Femur (tissue), 1 donor: ENCODE measurements at regions not wholly inside any gene's neighbourhood (a gene's known extent, or its start where the extent isn't known, plus 50 kb on each side); places are given as distances from the start of the nearest gene placed in this dataset.
"Not testable (repeated sequence)": the region's sequence is repeated elsewhere in the genome, so short reads cannot be mapped to it uniquely, and the experiment has no call there.

Experiments
- DNase-seq: peaks from one replicate; pipeline ENCODE4 v3.0.0-alpha.2; 2017

DNA sequence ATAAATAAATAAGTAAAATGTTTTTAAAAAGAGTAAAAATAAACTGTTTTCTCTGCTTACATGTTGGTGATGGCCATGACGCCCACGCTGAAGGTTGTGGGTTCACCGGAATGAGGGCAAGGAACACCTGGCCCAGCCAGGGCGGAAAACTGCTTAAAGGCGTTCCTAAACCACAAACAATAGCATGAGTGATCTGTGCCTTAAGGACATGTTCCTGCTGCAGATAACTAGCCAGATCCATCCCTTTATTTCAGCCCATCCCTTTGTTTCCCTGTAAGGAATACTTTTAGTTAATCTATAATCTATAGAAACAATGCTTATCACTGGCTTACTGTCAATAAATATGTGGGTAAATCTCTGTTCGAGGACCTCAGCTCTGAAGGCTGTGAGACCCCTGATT, 63.3 kb upstream of the CEP78 start:
- not testable (repeated sequence) for DNase-seq

DNA sequence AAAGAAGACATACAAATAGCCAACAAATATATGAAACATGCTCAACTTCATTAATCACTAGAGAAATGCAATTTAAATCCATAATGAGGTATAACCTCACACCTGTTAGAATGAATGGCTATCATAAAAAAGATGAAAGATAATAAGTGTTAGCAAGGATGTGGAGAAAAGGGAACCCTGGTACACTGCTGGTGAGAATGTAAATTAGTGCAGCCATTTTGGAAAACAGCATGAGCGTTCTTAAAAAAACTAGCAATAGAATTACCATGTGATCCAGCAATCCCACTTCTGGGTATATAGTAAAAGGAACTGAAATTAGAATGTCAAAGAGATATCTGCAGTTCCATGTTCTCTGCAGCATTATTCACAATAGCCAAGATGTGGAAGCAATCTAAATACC, 64.2 kb upstream of the CEP78 start:
- DNase-seq, result no peak

DNA sequence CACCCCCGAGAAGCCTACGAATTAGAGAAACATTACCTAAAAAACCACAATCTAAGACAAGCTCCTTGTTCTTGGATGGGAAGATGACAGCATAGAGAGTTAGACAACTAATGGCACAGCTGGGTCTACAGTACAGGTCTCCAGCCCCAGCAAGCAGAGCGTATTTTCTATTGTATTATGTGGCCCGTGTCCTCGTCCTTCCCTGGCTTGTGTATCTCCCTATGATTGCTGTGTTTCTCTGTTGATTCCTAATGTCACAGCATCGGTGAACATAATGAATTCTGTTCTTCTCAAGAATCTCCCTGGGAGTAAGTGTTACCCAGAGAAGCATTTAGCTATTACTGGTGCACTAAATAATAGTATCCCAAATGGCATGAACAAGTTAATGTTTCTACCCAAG, 66.8 kb upstream of the CEP78 start:
- no peak for DNase-seq

DNA sequence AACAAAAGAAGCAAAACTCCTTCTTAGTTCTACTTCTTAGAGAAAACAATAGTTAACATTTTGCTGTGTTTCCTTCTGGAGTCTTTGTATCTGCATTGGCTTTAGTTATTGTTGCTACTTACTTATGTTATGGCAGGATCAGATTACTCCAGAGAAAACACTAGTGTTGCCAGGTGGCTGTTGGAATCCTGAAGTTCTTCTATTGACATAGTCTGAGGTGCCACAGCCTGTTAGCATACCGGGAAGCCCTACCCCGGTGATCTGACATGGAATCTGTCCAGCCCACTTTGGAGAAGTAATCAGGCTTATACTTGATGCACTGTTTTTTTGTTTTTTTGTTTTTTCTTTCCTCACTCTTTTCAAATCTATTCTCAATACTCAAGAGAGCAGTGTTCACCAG, 68.5 kb upstream of the CEP78 start:
- DNase-seq, result no peak

DNA sequence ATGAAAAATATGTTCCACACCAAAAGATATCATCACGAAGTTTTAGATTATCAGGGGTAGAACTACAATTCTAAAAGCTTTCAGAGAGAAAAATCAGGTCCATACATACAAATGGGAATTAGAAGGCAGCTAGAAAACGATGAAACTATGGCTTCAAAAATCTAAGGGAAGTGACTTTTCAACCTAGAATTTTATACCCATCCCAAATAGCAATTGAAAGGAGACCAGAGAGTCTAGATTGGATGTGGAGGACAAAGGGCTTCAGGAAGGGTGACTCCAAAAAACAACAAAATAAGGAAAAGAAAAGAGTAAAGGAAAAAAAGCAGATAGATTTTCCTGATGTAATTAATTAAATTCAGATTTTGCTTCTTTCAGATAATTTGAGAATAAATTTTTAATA, 72.0 kb upstream of the CEP78 start:
- DNase-seq, result no peak

DNA sequence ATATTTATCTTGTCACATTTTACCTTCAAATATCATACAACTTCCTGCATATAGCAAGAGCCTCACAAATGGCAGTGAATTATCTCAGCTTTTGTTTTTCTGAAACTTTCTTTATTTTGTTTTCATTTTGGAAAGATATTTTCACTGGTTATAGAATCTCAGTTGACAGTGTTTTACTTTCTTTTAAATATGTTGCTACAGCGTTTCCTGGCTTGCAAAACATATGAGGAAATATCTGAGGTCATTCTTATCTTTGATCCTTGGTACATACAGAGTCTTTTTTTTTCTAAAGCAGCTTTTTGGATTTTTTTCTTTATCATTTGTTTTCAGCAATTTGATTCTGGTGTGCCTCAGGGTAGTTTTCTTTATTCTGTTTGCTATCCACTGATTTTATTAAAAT, 77.6 kb upstream of the CEP78 start:
- no peak for DNase-seq

DNA sequence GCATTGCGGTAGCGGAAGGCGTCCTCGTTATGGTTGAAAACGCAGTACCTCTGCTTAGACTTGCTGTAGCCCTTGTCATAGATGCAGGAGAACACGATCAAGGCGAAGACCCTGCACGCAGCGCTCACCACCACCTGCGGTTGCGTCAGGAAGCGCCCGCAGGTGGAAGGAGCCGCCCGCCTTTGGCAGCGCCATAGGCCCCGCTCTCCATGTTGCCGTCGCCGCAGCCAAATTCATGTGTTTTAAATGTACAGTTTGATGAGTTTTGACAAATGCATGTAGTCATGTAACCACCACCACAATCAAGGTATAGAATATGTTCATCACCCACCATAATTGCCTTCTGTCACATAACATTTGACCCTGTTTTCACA, 84.9 kb upstream of the CEP78 start:
- no peak for DNase-seq

DNA sequence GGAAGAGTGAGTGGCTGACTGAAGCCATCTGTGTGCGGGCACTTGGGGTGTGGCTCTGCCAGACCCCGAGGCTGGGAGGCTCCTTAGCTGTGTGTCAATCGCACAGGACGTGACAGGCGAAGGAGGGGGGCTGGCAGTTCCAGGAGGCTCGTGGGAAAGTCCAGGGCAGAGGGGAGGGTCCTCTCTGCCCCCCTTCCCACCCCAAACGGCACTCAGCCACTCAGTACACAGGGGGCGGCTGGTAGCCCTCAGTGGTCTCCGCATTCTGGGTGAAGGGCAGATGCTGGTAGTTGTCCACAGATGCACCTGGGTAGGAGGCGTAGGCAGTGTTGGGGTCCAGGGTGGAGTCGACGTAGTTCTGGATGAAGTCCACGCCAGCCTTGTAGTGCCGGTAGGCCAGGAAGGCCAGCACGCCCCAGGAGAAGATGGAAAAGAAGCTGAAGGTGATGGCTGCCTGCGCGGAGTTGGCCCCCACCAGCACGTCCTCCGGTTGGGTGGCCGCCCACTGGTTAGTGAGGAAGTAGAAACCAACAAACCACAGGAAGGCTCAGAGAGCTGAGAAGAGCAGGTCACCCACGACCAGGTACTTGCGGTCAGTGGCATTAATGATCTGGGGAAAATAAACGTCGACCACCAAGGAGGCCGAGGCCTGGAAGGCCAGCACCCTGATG, 85.4 kb upstream of the CEP78 start:
- DNase-seq, result no peak

DNA sequence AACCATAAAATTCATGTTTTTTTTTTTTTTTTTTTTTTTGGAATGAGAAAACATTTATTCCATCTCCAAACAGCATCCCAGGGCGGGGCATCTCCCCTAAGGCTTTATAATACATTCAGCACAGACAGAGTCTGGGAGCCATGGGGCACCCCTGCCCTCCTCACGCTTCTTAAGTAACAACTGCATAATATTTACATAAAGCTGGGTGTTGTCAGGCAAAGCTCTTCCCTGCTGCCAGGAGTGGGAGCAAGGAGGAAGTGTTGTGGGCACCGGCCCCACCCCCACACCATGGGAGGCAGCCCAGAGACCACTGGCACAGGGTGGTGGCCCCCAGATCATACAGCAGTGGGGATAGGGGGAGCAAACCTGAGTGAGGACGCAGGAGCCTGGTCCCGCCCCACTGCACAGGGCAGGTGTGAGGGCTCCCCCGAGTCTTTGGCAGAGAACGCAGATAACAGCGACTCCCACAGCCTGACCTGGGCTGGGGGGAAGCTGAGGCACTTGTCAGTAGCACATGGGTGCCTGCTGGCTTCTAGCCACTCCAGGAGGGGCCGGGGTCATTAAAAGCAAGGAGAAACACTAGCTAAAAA, 86.1 kb upstream of the CEP78 start:
- DNase-seq, result no peak

DNA sequence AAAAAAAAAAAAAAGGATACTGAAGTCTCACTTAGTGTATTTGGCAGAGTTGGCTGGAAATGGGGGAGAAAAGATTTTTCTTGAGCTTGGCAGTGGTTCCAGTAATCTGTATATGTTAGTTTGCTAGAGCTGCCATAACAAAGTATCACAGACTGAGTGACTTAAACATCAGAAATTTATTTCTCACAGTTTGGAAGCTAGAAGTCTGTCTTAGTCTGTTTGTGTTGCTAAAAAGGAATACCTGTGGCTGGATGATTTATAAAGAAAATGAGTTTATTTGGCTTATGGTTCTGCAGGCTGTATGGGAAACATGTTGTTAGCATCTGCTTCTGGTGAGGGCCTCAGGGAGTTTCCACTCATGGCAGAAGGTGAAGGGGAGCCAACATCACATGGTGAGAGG, 89.6 kb upstream of the CEP78 start:
- DNase-seq, result no peak

DNA sequence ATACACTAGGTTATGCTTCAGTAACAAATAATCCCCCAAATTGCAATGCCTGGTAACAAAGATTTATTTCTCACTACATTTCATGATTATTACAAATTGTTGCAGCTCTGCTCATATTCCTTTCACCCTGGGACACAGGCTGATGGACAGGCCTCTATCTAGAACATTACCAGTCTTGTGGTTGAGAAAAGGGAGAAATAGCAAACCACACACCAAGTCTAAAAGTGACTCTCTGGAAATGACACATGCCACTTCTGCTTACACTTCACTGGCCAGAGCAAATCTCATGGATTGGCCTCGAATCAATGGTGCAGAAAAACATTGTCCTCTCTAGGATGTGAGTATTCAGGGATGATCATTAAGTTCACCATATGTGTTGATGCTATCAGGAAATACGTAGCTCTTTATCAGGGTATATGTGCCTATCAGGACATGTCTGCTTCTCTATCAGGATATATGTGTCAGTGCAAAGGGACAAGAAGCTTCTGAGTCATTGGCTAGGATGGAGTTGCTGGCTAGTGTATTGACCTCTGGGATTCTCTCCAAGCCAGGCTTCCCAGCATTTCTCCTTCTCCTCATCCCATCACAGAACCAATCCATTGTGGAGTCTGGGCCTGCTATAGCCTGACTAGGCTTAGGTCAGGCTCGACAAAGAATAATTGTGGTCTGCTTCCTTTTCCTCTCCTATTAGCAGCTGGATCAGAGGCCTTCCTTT, 91.1 kb upstream of the CEP78 start:
- no peak for DNase-seq

DNA sequence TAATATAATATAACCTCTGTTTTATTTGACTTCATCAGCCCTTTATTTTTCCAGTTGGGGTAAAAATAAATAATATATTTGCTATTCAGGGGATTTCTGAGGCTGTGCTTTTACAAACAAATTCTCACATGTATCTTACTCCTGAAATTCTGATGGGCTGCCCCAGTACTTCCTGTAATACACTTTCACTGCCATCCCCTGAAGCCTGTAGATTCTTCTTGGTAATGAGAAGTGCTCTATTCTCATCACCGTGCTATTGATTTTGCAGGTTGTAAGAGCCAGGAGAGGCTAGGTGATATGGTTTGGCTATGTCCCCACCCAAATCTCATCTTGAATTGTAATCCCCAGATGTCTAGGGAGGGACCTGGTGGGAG, 91.9 kb upstream of the CEP78 start:
- no peak for DNase-seq

DNA sequence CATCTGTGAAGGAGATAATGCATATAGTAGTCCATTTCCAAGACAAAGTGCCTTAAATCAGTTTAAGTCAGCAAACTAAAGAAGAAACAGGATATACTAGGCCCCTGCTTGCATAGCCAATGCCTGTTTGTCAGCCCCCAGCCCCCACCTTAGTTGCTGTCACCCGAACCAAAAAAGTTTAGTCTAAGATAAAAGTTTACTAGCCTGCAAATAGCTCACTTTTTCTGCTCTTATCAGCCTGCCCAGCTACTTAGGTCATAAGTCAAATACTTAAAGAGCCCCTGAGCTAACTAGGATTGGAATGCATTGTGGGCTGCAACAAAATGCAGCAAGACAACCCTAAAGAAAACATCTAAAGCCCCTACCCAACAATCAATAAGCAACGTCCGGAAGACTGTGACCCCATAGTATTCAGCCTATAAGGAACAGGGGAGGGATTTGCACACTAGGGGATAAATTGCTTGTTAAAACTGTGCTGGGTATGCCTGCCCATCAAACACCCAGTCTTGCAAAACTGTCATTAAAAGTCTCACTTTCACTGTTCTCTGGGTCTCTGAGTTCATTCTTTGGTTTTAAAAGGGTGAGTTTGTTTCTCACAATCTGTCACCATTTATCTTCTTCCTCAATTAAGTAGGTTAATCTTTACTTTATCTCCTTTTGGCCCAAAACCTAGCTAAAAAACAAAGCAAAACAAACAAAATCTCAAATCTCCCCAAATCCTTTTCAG, 92.4 kb upstream of the CEP78 start:
- no peak for DNase-seq

DNA sequence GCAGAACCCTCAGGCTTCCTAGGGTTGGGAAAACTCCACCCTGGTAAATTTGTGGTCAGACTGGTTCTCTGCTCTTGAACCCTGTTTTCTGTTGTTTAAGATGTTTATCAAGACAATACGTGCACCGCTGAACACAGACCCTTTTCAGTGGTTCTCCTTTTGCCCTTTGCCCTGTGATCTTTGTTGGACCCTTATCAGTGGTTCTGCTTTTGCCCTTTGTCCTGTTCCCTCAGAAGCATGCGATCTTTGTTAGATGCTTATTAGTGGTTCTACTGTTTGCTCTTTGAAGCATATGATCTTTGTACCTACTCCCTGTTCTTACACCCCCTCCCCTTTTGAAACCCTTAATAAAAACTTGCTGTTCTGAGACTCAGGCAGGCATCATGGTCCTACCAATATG, 93.6 kb upstream of the CEP78 start:
- not testable (repeated sequence) for DNase-seq

DNA sequence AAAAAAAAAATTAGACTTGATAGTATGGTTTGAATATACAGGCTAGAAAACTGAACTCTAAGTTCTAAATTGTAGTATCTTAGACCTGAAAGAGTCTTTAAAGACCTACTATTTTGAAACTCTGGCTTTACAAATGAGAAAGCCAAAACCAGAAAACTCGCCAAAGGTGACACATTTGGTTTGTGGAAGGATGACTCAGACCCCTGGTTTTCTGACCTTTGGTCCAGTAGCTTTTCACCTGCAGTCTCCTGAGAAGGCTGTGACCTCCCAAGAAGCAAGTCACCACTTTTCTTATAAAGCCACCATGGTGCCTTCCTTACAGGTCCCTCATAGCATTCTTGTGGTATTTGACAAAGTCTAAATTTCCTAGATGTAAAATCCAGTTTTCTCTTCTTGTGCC, 102.1 kb upstream of the CEP78 start:
- no peak for DNase-seq

DNA sequence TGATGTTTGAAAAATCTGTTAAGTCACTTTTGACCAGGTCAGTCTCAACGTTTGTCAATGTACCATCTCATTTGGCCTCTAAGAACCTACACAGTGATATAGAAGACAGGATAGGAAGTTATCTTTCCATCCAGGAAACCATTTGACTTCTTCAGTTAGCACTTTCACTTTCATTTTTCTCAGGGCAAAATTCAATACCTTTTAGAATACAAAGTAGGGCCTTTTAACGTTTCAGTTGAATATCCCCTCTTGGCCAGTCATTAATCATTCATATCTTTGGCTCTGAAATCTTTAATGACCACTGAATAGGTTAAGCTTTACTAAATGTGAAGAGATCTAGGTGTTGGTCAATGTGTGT, 101.1 kb upstream of the GNAQ start:
- DNase-seq, result no peak

DNA sequence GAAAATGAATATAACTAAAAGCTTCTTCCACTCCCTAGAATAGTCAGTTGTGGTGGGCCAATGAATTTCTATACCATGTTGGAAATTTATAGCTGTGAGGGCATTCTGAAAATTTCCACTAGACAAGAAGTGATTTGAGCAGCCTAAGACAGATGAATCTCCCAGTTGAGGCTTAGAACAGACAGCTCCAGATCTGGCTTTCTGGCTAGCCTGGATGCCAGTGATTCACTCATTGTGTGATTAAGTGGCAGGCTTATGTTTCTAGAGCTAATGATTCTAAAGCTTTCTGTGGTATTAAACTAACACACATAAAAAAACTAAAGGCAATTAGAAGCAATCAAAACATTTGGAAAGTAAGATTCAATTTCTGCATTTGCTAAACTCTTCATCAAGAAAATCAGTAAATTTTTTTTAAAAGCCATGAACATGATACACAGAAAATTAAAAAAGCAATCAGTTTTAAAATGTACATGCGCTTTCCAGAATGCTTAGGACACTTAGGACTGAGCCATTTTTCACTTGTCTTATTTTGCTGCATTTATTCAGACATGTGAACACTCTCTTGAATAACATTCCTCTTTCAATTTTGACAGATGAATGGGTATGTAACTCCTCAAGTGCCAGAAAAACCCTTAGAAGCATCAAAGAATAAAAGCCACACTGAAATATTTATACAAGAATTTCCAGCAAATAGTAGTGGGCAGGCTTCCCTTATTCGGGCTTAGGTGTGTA, 100.5 kb upstream of the GNAQ start:
- no peak for DNase-seq

DNA sequence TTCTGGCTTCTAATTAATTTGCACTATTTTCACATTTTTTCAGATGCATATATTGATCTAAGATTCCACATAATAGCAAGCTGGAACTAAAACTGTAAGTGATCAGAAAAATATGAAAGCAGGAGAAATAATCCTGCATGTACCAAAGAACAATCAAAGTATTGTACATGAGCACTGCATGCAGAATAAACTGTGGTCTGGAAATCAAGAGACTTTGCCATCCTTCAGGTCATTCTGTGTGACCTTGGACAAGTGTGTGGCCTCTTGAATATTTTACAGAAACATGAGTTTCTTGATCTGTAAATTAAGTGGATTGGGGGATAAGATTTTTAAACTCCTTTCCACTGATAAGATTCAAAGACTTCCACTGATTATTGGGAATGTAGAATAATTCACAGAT, 99.2 kb upstream of the GNAQ start:
- no peak for DNase-seq

DNA sequence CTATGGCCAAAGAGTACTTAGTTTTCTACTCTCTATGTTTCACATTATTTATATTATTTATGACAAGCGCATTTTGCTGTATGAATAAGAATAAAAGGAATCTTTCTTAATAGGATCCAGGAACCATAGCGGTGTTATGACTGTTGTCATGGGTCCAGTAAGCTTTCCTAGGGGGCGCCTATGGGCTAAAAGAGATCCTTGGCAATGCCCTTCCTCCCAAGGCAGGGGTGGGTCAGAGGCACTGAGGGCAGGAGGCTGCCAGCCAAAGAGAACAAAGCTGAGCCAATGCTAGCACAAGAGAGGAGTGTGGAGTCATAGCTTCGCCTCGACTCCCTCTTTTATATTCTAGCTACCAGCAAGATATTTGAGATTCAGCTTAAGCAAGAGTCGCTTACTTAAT, 98.4 kb upstream of the GNAQ start:
- DNase-seq, result peak; percentile 58

DNA sequence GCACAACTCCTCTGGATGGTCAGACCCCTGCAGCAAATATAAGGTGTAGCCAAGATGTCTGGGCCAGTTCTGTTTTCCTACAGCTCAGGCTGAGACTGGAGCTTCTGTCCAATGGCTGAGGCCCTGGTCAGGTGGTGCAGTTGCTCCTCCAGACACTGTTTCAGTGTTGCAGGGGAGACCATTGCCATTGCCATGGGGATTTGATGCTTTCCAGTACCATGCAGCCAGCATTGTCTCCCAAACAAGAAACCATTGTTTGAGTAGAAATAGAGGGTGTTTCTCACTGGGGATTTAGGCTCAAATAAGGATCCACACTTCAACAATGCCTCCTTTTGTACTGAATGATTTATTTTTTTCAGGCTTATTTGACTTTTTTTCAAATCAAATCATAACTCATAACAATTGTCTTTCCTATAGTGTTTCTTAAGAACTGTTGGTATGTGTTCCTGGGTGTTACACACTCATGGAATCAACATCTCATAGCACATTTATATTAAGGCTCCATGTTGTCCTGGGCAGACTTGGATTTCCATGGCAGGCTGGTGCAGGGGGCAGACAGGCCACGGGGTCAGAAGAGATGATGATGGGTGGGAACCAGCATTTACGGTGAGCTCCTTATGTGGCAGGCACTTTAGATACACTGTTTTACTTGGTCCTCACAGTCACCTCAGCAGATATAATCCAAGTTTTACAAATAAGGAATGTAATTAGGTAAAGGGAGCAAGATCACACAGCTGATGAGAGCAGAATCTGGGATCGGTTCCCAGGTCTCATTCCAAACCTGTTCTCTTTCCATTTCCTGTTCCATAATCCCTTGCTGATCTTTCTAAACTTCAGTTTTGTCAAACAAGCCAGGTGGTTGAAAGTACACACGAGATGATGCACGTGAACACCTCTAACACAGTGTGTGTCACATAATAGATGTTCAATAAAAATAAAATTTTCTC, 95.9 kb upstream of the GNAQ start:
- no peak for DNase-seq

DNA sequence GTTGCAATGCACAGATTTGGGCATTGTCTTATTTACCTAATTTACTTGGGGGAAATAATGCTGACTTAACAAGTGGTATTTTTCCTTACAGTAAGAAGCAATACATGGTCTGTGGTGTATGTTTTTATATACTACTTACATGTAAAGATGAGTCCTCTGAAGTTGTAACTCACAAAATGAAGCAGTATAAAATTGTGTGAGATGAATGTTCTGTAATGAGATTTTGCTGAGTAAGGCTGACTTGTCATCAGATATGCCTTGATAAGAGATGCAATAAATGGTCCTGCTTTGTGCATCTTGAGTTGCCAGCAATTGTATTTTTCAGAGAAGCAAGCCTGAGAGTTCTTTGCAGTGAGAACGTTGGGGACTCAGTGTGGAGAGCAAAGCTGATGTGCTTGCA, 92.2 kb upstream of the GNAQ start:
- DNase-seq, result no peak

DNA sequence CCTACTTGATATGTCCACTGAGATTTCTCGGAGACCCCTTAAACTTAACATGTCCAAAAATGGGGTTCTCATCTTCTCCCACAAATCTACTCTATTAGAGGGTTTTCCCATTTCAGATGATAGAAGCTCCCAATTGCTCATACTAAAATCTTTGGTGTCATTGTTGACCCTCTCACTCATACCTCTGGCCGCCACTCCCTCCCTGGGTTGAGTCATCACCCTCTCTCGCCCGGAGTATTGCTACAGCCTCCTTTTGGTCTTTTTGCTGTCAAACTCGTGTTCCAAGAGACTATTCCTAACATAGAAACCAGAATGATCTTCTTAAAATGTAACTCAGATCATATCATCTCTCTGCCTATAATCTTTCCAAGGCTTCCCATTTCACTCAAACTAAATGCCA, 91.0 kb upstream of the GNAQ start:
- no peak for DNase-seq
